A549 (cell line): ENCODE measurements at regions not wholly inside any gene's neighbourhood (a gene's known extent, or its start where the extent isn't known, plus 50 kb on each side); places are given as distances from the start of the nearest gene placed in this dataset.

Experiments
- ATAC-seq, 2 experiments: fragments of 200-7000 bp in 1 of 2; fragments of >200 bp in 1 of 2; cut with Nextera tagmentation in 1 of 2; cut with Tn5 transposase in 1 of 2; 3 replicates each; pipeline versions ENCODE4 v1.8.0 to v1.9.1; 2018 to 2020; ENCODE audit warnings: mild to moderate bottlenecking in 1 of 2, moderate library complexity in 1 of 2
- CTCF ChIA-PET: fragments of 300-600 bp; sonication (Branson Sonifier 250); formaldehyde crosslinking; extraction: SDS; loops from one replicate; lab custom pipeline; 2021; ENCODE audit warnings: antibody characterized with exemption, inconsistent platforms; lab: Yijun Ruan, JAX
- POLR2A ChIA-PET: fragments of 350-600 bp; formaldehyde crosslinking; extraction: SDS; loops from one replicate; lab custom pipeline; 2021; ENCODE audit warnings: antibody characterized with exemption, inconsistent platforms; lab: Yijun Ruan, JAX
- DNase-seq, 2 experiments: peaks; one replicate each; pipeline versions ENCODE4 v3.0.0 to v3.0.0-alpha.2; 2011 to 2016; ENCODE audit warnings: low read depth in 1 of 2, low spot score in 1 of 2
- FAIRE-seq: peaks from 2 replicates; lab custom pipeline; 2011; peaks lifted over from hg19 to GRCh38; lab: Jason Lieb, UNC
- H3K27ac ChIP-seq, 2 experiments: fragments of >200 bp; sonication (Bioruptor Twin); formaldehyde crosslinking; 3 replicates each; pipeline ENCODE4 v1.5.1; 2016 to 2017
- H3K4me1 ChIP-seq: fragments of >200 bp; sonication (Bioruptor Twin); formaldehyde crosslinking; 3 replicates; pipeline ENCODE4 v1.6.1; 2016
- H3K4me2 ChIP-seq: fragments of >200 bp; sonication (Bioruptor Twin); formaldehyde crosslinking; 3 replicates; pipeline ENCODE4 v1.6.1; 2016
- H3K4me3 ChIP-seq: fragments of >200 bp; sonication (Bioruptor Twin); formaldehyde crosslinking; 3 replicates; pipeline ENCODE4 v1.5.1; 2016
- H3K9me3 ChIP-seq: fragments of >200 bp; sonication (Bioruptor Twin); formaldehyde crosslinking; 3 replicates; pipeline ENCODE4 v1.6.1; 2016
- BCL3 ChIP-seq: fragments of >200 bp; sonication (Bioruptor Twin); formaldehyde crosslinking; IDR thresholded peaks from 3 replicates; pipeline ENCODE4 v1.6.1; 2016
- CBX2 ChIP-seq: fragments of 200-600 bp; sonication (generic); IDR thresholded peaks from 2 replicates; pipeline ENCODE4 v1.6.1; 2016; ENCODE audit warnings: low read depth, mild to moderate bottlenecking, borderline replicate concordance
- CBX8 ChIP-seq: fragments of 200-600 bp; sonication (generic); IDR thresholded peaks from 2 replicates; pipeline ENCODE4 v1.6.1; 2016
- CEBPB ChIP-seq, 2 experiments: fragments of >200 bp in 1 of 2; sonication (Bioruptor Twin) in 1 of 2; formaldehyde crosslinking in 1 of 2; IDR thresholded peaks; 2 replicates each; pipeline ENCODE4 v1.6.1; 2012 to 2016
- CHD2 ChIP-seq: fragments of 150-350 bp; IDR thresholded peaks from 2 replicates; pipeline ENCODE4 v1.6.1; 2014; ENCODE audit warnings: low read length; ENCODE audit not compliant: partially characterized antibody
- CHD4 ChIP-seq: fragments of 200-600 bp; sonication (generic); IDR thresholded peaks from 2 replicates; pipeline ENCODE4 v1.6.1; 2016; ENCODE audit warnings: antibody characterized with exemption, mild to moderate bottlenecking, borderline replicate concordance
- EP300 ChIP-seq, 2 experiments: fragments of >200 bp; sonication (Bioruptor Twin); formaldehyde crosslinking; IDR thresholded peaks; 2 replicates in 1 of 2; 3 replicates in 1 of 2; pipeline ENCODE4 v1.6.1; 2016 to 2017
- ESRRA ChIP-seq: fragments of 150-350 bp; IDR thresholded peaks from 2 replicates; pipeline ENCODE4 v1.6.1; 2014; ENCODE audit warnings: mild to moderate bottlenecking, low read length, borderline replicate concordance
- GATA3 ChIP-seq: IDR thresholded peaks from 2 replicates; pipeline ENCODE4 v1.6.1; 2012; ENCODE audit warnings: borderline replicate concordance
- HDAC2 ChIP-seq: fragments of 200-600 bp; sonication (generic); IDR thresholded peaks from 2 replicates; pipeline ENCODE4 v1.6.1; 2016
- HES2 ChIP-seq: fragments of >200 bp; sonication (Bioruptor Twin); formaldehyde crosslinking; IDR thresholded peaks from 2 replicates; pipeline ENCODE4 v1.6.1; 2016
- HEYL ChIP-seq: fragments of 250-450 bp; sonication (Bioruptor Pico); IDR thresholded peaks from 2 replicates; pipeline ENCODE4 v1.8.0; 2021; ENCODE audit warnings: mild to moderate bottlenecking, moderate library complexity
- HOXB13 ChIP-seq: fragments of 250-450 bp; sonication (Bioruptor Pico); IDR thresholded peaks from 2 replicates; pipeline ENCODE4 v1.5.0; 2020; ENCODE audit warnings: low read depth, mild to moderate bottlenecking, moderate library complexity
- HOXB5 ChIP-seq: fragments of 250-450 bp; sonication (Bioruptor Pico); IDR thresholded peaks from 2 replicates; pipeline ENCODE4 v1.5.0; 2020; ENCODE audit warnings: mild to moderate bottlenecking, moderate library complexity
- JUN ChIP-seq, 2 experiments: fragments of >200 bp; sonication (Bioruptor Twin); formaldehyde crosslinking; IDR thresholded peaks; 2 replicates in 1 of 2; 3 replicates in 1 of 2; pipeline ENCODE4 v1.6.1; 2016 to 2017
- JUNB ChIP-seq: fragments of >200 bp; sonication (Bioruptor Twin); formaldehyde crosslinking; IDR thresholded peaks from 2 replicates; pipeline ENCODE4 v1.6.1; 2016
- KDM1A ChIP-seq: fragments of 200-600 bp; sonication (generic); IDR thresholded peaks from 2 replicates; pipeline ENCODE4 v1.6.1; 2016; ENCODE audit warnings: low read depth, mild to moderate bottlenecking
- MAX ChIP-seq: IDR thresholded peaks from 2 replicates; pipeline ENCODE4 v1.6.1; 2012
- PHF8 ChIP-seq: fragments of 200-600 bp; sonication (generic); IDR thresholded peaks from 2 replicates; pipeline ENCODE4 v1.6.1; 2016; ENCODE audit warnings: low read depth, mild to moderate bottlenecking, antibody characterized with exemption, moderate library complexity, borderline replicate concordance
- RAD21 ChIP-seq, 2 experiments: fragments of >200 bp in 1 of 2; sonication (Bioruptor Twin) in 1 of 2; formaldehyde crosslinking in 1 of 2; IDR thresholded peaks in 1 of 2; conservative IDR thresholded peaks in 1 of 2; 2 replicates in 1 of 2; 3 replicates in 1 of 2; pipeline ENCODE4 v1.6.1; 2012 to 2018; ENCODE audit warnings: inconsistent platforms in 1 of 2
- RARB ChIP-seq: fragments of 250-450 bp; sonication (Bioruptor Pico); IDR thresholded peaks from 2 replicates; pipeline ENCODE4 v1.8.0; 2021; ENCODE audit warnings: mild to moderate bottlenecking, moderate library complexity
- RFX5 ChIP-seq: fragments of 450-650 bp; IDR thresholded peaks from 2 replicates; pipeline ENCODE4 v1.7.1; 2014; ENCODE audit warnings: antibody characterized with exemption, mild to moderate bottlenecking, moderate library complexity
- RNF2 ChIP-seq: fragments of 200-600 bp; sonication (generic); IDR thresholded peaks from 2 replicates; pipeline ENCODE4 v1.6.1; 2016; ENCODE audit warnings: low read depth, mild to moderate bottlenecking, antibody characterized with exemption, moderate library complexity, borderline replicate concordance
- TFCP2L1 ChIP-seq: fragments of 250-450 bp; sonication (Bioruptor Pico); IDR thresholded peaks from 2 replicates; pipeline ENCODE4 v1.5.0; 2021; ENCODE audit warnings: mild to moderate bottlenecking
- ZC3H11A ChIP-seq: fragments of 450-650 bp; IDR thresholded peaks from 2 replicates; pipeline ENCODE4 v1.6.1; 2014; ENCODE audit warnings: antibody characterized with exemption, mild to moderate bottlenecking
- WGBS: methylation state at CpG from one replicate; pipeline ENCODE4 v1.1.6; 2017; ENCODE audit errors: missing lambda C conversion rate; 5-methylcytosine and 5-hydroxymethylcytosine counted together
- TF ChIP-seq, protein P1 (sequence below): fragments of 250-450 bp; sonication (Bioruptor Pico); IDR thresholded peaks from 2 replicates; pipeline ENCODE4 v1.5.0; 2020; ENCODE audit warnings: low read depth, mild to moderate bottlenecking, moderate library complexity
- TF ChIP-seq, protein P2 (sequence below): fragments of 200-600 bp; sonication (generic); IDR thresholded peaks from 2 replicates; pipeline ENCODE4 v1.6.1; 2016; ENCODE audit warnings: antibody characterized with exemption, mild to moderate bottlenecking, moderate library complexity
- TF ChIP-seq, protein P3 (sequence below): fragments of >200 bp; sonication (Bioruptor Twin); formaldehyde crosslinking; IDR thresholded peaks from 3 replicates; pipeline ENCODE4 v1.5.1; 2016

DNA sequence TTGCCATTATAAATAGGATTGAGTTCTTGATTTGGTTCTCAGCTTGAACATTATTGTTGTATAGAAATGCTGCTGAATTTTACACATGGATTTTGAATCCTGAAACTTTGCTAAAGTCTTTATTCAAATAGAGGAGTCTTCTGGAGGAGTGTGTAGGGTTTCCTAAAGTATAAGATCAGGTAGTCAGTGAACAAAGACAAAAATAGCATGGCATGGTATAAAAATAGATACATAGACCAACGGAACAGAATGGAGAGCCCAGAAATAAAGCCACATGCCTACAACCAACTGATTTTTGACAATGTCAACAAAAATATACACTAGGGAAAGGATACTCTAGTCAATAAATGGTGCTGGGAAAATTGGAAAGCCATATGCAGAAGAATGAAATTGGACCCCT is 740.1 kb downstream of the QKI start:
- Histone ChIP-seq H3K4me2 (no peak overlapping the region), H3K4me3 (no peak overlapping the region), H3K9me3 (no peaks in the 10 kb centered on the region), H3K27ac (no peak overlapping the region), H3K4me1 (no peaks in the 10 kb centered on the region)
- WGBS = 4% methylated on average over 1 of the region's 1 CpG
- ChIA-PET POLR2A (no interaction called here), CTCF (no interaction called here)
- DNase-seq = no peak
- ATAC-seq = no peak
- FAIRE-seq = no peak
- TF ChIP-seq, protein P1, sequence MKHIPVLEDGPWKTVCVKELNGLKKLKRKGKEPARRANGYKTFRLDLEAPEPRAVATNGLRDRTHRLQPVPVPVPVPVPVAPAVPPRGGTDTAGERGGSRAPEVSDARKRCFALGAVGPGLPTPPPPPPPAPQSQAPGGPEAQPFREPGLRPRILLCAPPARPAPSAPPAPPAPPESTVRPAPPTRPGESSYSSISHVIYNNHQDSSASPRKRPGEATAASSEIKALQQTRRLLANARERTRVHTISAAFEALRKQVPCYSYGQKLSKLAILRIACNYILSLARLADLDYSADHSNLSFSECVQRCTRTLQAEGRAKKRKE (CRISPR knock-in tag) = no peak
- TF ChIP-seq GATA3 = no peak
- TF ChIP-seq EP300 (IDR thresholded peaks at IDR 0.05) = no peak
- no peak for TF ChIP-seq HOXB13 (CRISPR knock-in tag)
- no peak for TF ChIP-seq HEYL
- TF ChIP-seq CEBPB (IDR thresholded peaks at IDR 0.05) = no peak
- no peak for TF ChIP-seq HES2
- TF ChIP-seq CHD2 = no peak
- TF ChIP-seq RFX5 = no peak
- TF ChIP-seq PHF8 = no peak
- no peak for TF ChIP-seq RAD21 (conservative IDR thresholded peaks at IDR 0.05 in 1 of 2, IDR thresholded peaks at IDR 0.05 in 1 of 2)
- no peak for TF ChIP-seq BCL3
- TF ChIP-seq, protein P2, sequence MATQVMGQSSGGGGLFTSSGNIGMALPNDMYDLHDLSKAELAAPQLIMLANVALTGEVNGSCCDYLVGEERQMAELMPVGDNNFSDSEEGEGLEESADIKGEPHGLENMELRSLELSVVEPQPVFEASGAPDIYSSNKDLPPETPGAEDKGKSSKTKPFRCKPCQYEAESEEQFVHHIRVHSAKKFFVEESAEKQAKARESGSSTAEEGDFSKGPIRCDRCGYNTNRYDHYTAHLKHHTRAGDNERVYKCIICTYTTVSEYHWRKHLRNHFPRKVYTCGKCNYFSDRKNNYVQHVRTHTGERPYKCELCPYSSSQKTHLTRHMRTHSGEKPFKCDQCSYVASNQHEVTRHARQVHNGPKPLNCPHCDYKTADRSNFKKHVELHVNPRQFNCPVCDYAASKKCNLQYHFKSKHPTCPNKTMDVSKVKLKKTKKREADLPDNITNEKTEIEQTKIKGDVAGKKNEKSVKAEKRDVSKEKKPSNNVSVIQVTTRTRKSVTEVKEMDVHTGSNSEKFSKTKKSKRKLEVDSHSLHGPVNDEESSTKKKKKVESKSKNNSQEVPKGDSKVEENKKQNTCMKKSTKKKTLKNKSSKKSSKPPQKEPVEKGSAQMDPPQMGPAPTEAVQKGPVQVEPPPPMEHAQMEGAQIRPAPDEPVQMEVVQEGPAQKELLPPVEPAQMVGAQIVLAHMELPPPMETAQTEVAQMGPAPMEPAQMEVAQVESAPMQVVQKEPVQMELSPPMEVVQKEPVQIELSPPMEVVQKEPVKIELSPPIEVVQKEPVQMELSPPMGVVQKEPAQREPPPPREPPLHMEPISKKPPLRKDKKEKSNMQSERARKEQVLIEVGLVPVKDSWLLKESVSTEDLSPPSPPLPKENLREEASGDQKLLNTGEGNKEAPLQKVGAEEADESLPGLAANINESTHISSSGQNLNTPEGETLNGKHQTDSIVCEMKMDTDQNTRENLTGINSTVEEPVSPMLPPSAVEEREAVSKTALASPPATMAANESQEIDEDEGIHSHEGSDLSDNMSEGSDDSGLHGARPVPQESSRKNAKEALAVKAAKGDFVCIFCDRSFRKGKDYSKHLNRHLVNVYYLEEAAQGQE = no peak
- no peak for TF ChIP-seq RARB (CRISPR knock-in tag)

- Histone ChIP-seq H3K4me2 (no peak overlapping the region), H3K27ac (no peak overlapping the region), H3K4me1 (no peaks in the 10 kb centered on the region), H3K4me3 (no peak overlapping the region)
- FAIRE-seq = no peak
- 0% methylated on average over 3 of the region's 3 CpGs for WGBS
- CTCF ChIA-PET = no interaction called here
- POLR2A ChIA-PET = no interaction called here
- TF ChIP-seq, protein P3, sequence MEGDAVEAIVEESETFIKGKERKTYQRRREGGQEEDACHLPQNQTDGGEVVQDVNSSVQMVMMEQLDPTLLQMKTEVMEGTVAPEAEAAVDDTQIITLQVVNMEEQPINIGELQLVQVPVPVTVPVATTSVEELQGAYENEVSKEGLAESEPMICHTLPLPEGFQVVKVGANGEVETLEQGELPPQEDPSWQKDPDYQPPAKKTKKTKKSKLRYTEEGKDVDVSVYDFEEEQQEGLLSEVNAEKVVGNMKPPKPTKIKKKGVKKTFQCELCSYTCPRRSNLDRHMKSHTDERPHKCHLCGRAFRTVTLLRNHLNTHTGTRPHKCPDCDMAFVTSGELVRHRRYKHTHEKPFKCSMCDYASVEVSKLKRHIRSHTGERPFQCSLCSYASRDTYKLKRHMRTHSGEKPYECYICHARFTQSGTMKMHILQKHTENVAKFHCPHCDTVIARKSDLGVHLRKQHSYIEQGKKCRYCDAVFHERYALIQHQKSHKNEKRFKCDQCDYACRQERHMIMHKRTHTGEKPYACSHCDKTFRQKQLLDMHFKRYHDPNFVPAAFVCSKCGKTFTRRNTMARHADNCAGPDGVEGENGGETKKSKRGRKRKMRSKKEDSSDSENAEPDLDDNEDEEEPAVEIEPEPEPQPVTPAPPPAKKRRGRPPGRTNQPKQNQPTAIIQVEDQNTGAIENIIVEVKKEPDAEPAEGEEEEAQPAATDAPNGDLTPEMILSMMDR = no peak
- TF ChIP-seq, protein P2 = no peak
- TF ChIP-seq RNF2 (no peak), CEBPB (IDR thresholded peaks at IDR 0.05) (no peak), TFCP2L1 (CRISPR knock-in tag) (no peak), CHD4 (no peak), HDAC2 (no peak), JUNB (no peak), ESRRA (no peak), CBX2 (no peak), ZC3H11A (no peak), HOXB5 (no peak), MAX (no peak), JUN (IDR thresholded peaks at IDR 0.05) (no peak), CBX8 (no peak), KDM1A (no peak)
- TF ChIP-seq, all 56 proteins: peak for 0
- DNase-seq = no peak
- no peaks in the 10 kb centered on the region for H3K9me3 ChIP-seq
- ATAC-seq = no peak
Measured at GRCh38 chr6:164152611-164153010, 738.1 kb downstream of the QKI start.
